OCI-LY1 (cell line): ENCODE measurements at regions not wholly inside any gene's neighbourhood (a gene's known extent, or its start where the extent isn't known, plus 50 kb on each side); places are given as distances from the start of the nearest gene placed in this dataset.

Experiments used
- H2AFZ ChIP-seq: fragments of 200-600 bp; sonication (generic), shearing (Covaris generic); 2 replicates; pipeline ENCODE4 v1.6.0; 2014; ENCODE audit warnings: antibody characterized with exemption, mild to moderate bottlenecking, low read length
- H3F3A ChIP-seq: fragments of 200-600 bp; sonication (generic), shearing (Covaris generic); 2 replicates; pipeline ENCODE4 v1.6.0; 2014; ENCODE audit warnings: mild to moderate bottlenecking, antibody characterized with exemption, low read length, moderate library complexity; ENCODE audit not compliant: insufficient read depth
- H3K27ac ChIP-seq: fragments of 200-600 bp; sonication (generic); 2 replicates; pipeline ENCODE4 v1.5.1; 2014; ENCODE audit warnings: low read length, mixed run types, mild to moderate bottlenecking, low read depth; ENCODE audit not compliant: poor library complexity, severe bottlenecking
- H3K27me3 ChIP-seq: fragments of 200-600 bp; sonication (generic); 2 replicates; pipeline ENCODE4 v1.6.0; 2014; ENCODE audit warnings: antibody characterized with exemption, mild to moderate bottlenecking, low read length, moderate library complexity; ENCODE audit not compliant: insufficient read depth
- H3K36me3 ChIP-seq: fragments of 200-600 bp; sonication (generic); 2 replicates; pipeline ENCODE4 v1.6.1; 2014; ENCODE audit warnings: mild to moderate bottlenecking, antibody characterized with exemption, low read length, moderate library complexity, mixed read lengths; ENCODE audit not compliant: insufficient read depth
- H3K4me1 ChIP-seq: fragments of 200-600 bp; sonication (generic); 2 replicates; pipeline ENCODE4 v1.5.1; 2014; ENCODE audit warnings: mild to moderate bottlenecking, low read length, moderate library complexity; ENCODE audit not compliant: insufficient read depth, severe bottlenecking
- H3K4me2 ChIP-seq: fragments of 200-600 bp; sonication (generic), shearing (Covaris generic); 2 replicates; pipeline ENCODE4 v1.6.1; 2014; ENCODE audit warnings: low read length
- H3K4me3 ChIP-seq: fragments of 200-600 bp; sonication (generic); 2 replicates; pipeline ENCODE4 v1.5.1; 2014; ENCODE audit warnings: low read length, low read depth, mild to moderate bottlenecking, mixed read lengths; ENCODE audit not compliant: poor library complexity, severe bottlenecking
- H3K79me2 ChIP-seq: fragments of 200-600 bp; shearing (Covaris generic); 2 replicates; pipeline ENCODE4 v1.6.1; 2016; ENCODE audit warnings: mixed run types, low read length, mixed read lengths; ENCODE audit not compliant: insufficient read depth
- H3K9ac ChIP-seq: fragments of 200-600 bp; sonication (generic), shearing (Covaris generic); 2 replicates; pipeline ENCODE4 v1.6.1; 2014; ENCODE audit warnings: mild to moderate bottlenecking, low read length, mixed read lengths
- H3K9me2 ChIP-seq: fragments of 200-600 bp; sonication (generic), shearing (Covaris generic); 2 replicates; pipeline ENCODE4 v1.6.1; 2014; ENCODE audit warnings: low read depth, mild to moderate bottlenecking, low read length, mixed read lengths
- H3K9me3 ChIP-seq: fragments of 200-600 bp; shearing (Covaris generic); 2 replicates; pipeline ENCODE4 v1.6.1; 2014; ENCODE audit warnings: low read length, mixed read lengths
- H4K20me1 ChIP-seq: fragments of 200-600 bp; sonication (generic), shearing (Covaris generic); 2 replicates; pipeline ENCODE4 v1.6.0; 2016; ENCODE audit warnings: mild to moderate bottlenecking, low read length; ENCODE audit not compliant: insufficient read depth
- EZH2 ChIP-seq: fragments of 200-600 bp; sonication (generic), shearing (Covaris generic); IDR thresholded peaks from 2 replicates; pipeline ENCODE4 v1.8.0; 2017; ENCODE audit warnings: borderline replicate concordance, mixed run types, mild to moderate bottlenecking, antibody characterized with exemption, low read length, moderate library complexity, mixed read lengths
- TF ChIP-seq, protein P1 (sequence below): fragments of 200-600 bp; sonication (generic), shearing (Covaris generic); IDR thresholded peaks from 2 replicates; pipeline ENCODE4 v1.5.1; 2017; ENCODE audit warnings: mild to moderate bottlenecking, antibody characterized with exemption, low read length, moderate library complexity, mixed read lengths

DNA sequence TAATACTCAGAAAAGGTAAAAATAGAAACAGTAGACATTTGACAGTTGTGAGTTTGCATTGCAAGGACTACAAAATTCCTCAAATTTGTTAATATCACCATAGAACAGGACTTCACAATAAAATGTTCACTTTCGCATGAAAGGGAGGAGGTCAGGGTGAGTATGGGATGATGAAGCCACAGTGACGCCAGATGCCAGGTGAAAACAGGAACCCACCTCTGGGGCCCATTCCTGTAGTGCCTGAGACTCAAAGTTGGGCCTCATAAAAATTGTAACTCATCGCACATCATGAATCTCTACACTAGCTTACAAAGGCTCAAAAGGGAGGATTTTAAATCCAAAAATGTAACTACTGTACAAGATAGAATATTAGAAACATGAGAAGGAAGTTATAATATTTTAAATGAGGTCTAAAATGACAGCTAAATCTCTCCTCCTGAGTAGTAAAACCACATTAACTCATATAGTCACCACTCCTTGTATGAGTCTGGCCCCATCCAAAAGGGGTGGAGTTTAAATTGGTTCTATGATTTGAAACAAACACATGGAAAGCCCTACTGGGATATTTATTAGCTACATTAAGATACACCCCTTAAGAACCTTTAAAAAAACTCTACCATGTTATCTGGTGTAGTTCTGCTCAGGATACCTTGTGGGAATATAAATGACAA lies 93.7 kb downstream of the ETS2 start:
- Histone ChIP-seq H3K4me1 (peaks cover 40% of the 10 kb centered on the region), H3F3A (no peaks in the 10 kb centered on the region), H3K27ac (peak overlapping the region; percentile 80), H3K9me2 (no peaks in the 10 kb centered on the region), H2AFZ (no peak overlapping the region), H3K36me3 (peaks cover 3% of the 10 kb centered on the region), H3K79me2 (no peaks in the 10 kb centered on the region), H3K27me3 (no peaks in the 10 kb centered on the region), H4K20me1 (no peaks in the 10 kb centered on the region), H3K4me3 (no peak overlapping the region), H3K4me2 (no peak overlapping the region), H3K9ac (no peak overlapping the region), H3K9me3 (peaks cover 5% of the 10 kb centered on the region; the same call in 1 of the 2 replicates)
- TF ChIP-seq, protein P1, sequence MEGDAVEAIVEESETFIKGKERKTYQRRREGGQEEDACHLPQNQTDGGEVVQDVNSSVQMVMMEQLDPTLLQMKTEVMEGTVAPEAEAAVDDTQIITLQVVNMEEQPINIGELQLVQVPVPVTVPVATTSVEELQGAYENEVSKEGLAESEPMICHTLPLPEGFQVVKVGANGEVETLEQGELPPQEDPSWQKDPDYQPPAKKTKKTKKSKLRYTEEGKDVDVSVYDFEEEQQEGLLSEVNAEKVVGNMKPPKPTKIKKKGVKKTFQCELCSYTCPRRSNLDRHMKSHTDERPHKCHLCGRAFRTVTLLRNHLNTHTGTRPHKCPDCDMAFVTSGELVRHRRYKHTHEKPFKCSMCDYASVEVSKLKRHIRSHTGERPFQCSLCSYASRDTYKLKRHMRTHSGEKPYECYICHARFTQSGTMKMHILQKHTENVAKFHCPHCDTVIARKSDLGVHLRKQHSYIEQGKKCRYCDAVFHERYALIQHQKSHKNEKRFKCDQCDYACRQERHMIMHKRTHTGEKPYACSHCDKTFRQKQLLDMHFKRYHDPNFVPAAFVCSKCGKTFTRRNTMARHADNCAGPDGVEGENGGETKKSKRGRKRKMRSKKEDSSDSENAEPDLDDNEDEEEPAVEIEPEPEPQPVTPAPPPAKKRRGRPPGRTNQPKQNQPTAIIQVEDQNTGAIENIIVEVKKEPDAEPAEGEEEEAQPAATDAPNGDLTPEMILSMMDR: no peak
- no peak for TF ChIP-seq EZH2

DNA sequence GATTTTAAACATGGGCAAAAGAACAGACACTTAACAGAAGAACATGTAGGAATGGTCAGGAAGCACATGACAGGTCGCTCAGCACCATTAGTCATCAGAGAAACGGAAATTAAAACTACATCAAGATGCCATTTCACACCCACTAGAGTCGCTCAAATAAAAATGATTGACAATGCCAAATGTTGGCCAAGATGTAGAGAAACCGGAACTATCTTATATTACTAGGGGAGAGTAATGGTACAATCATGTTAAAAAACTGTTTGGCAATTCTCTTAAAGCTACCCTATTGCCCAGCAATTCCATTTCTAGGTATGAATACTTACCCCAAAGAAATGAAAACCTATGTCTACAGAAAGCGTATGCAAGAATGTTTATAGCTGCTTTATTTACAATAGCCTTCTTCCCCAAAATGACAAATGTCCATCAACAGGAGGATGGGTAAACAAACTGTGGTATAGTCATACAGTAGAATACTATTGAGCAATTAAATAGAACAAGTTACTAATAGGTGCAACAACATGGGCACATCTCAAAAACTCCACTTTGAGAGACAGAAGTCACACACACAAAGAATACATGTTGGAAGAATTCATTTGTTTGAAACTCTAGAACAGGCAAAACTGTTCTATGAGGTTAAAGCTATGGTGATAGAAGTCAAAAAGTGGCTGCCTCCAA lies 92.8 kb downstream of the ETS2 start:
- Histone ChIP-seq H3K27me3 (no peaks in the 10 kb centered on the region), H2AFZ (no peak overlapping the region), H3F3A (no peaks in the 10 kb centered on the region), H3K36me3 (peaks cover 3% of the 10 kb centered on the region), H3K4me2 (peak overlapping the region; percentile 34; the same call in 1 of the 2 replicates), H3K9ac (no peak overlapping the region), H3K4me1 (peaks cover 40% of the 10 kb centered on the region), H3K27ac (peak overlapping the region; percentile 80), H3K9me2 (no peaks in the 10 kb centered on the region), H3K4me3 (peak overlapping the region; percentile 1), H3K9me3 (peaks cover 5% of the 10 kb centered on the region; the same call in 1 of the 2 replicates), H3K79me2 (no peaks in the 10 kb centered on the region), H4K20me1 (no peaks in the 10 kb centered on the region)
- TF ChIP-seq EZH2: no peak
- TF ChIP-seq, protein P1: no peak

DNA sequence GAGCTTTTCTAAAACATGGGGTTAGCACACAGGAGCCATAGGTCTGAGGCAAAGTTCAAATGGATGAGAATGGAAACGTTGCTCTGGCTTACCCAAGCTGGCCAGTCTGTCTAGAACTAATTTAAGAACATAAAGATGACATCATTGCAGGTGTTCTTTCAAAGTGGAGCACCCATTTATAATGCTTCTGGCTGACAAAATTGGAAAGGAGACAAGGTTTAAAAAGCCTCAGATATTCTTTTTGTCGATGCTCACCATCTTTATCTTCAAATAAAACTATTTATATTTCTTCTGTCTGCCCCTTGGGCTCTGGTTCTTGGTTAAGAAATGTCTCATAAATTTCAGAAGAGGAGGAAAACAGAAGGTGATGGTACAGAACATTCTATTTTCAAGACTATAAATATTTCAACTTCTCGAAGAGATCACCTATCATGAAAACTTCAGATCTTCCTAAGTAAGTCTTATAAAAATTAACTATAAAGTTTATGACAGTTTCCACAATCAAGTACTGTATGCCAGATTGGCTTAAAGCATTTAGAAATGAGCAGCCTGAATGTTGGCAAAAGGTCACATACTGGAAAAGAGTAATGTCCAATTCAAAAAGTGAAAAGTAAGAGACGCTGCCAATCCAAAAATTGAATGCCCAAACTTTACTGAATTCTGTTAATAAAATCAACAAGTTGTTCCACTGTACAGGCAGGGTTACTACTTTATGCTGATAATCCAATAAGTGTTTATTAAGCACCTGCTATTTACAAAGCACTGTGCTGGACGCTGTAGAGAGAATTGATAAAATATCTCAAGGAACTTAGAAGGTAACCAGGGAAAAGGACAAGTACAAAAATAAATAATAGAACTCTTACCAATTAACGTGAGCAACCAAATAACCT lies 92.0 kb downstream of the ETS2 start:
- H3K9ac ChIP-seq: peak overlapping the region; percentile 10; the same call in 1 of the 2 replicates
- peak overlapping the region; percentile 34 for H3K4me2 ChIP-seq
- H4K20me1 ChIP-seq: no peaks in the 10 kb centered on the region
- H3K36me3 ChIP-seq: peaks cover 3% of the 10 kb centered on the region
- no peak for TF ChIP-seq EZH2
- TF ChIP-seq, protein P1: no peak
- H3K9me2 ChIP-seq: no peaks in the 10 kb centered on the region
- H3K27ac ChIP-seq: peak overlapping the region; percentile 80
- no peak overlapping the region for H2AFZ ChIP-seq
- no peaks in the 10 kb centered on the region for H3K27me3 ChIP-seq
- H3K9me3 ChIP-seq: peaks cover 5% of the 10 kb centered on the region; the same call in 1 of the 2 replicates
- H3K79me2 ChIP-seq: no peaks in the 10 kb centered on the region
- no peaks in the 10 kb centered on the region for H3F3A ChIP-seq
- H3K4me3 ChIP-seq: peak overlapping the region; percentile 1
- H3K4me1 ChIP-seq: peaks cover 40% of the 10 kb centered on the region
